ENCODE measurements at regions not wholly inside any gene's neighbourhood (a gene's known extent, or its start where the extent isn't known, plus 50 kb on each side); places are given as distances from the start of the nearest gene placed in this dataset.
"Not testable (repeated sequence)": the region's sequence is repeated elsewhere in the genome, so short reads cannot be mapped to it uniquely, and the experiment has no call there.

- DNase-seq = no peak
- Mint-ChIP-seq H3K36me3 (no peaks in the 10 kb centered on the region), H3K27me3 (no peaks in the 10 kb centered on the region), H3K4me3 (no peak overlapping the region), H3K9me3 (no peaks in the 10 kb centered on the region), H3K27ac (no peak overlapping the region), H3K4me1 (no peaks in the 10 kb centered on the region)
- ATAC-seq (replicated peaks) = no peak
Measured at GRCh38 chr1:96544051-96544830, 177.3 kb upstream of the PTBP2 start.

GRCh38 chr1:96544831-96545221 is 176.8 kb upstream of the PTBP2 start:
- Mint-ChIP-seq H3K36me3 (no peaks in the 10 kb centered on the region), H3K9me3 (no peaks in the 10 kb centered on the region), H3K4me3 (no peak overlapping the region), H3K27me3 (no peaks in the 10 kb centered on the region), H3K27ac (no peak overlapping the region), H3K4me1 (no peaks in the 10 kb centered on the region)
- DNase-seq (no peak), ATAC-seq (replicated peaks) (no peak)

- Mint-ChIP-seq H3K27ac (no peak overlapping the region), H3K4me3 (no peak overlapping the region), H3K27me3 (no peaks in the 10 kb centered on the region), H3K9me3 (no peaks in the 10 kb centered on the region), H3K36me3 (no peaks in the 10 kb centered on the region), H3K4me1 (no peaks in the 10 kb centered on the region)
- DNase-seq (no peak), ATAC-seq (replicated peaks) (no peak)
Measured at GRCh38 chr1:96545935-96546656, 175.5 kb upstream of the PTBP2 start.

- ATAC-seq (replicated peaks) (no peak), DNase-seq (no peak)
- Mint-ChIP-seq H3K27me3 (no peaks in the 10 kb centered on the region), H3K4me3 (no peak overlapping the region), H3K27ac (no peak overlapping the region), H3K4me1 (no peaks in the 10 kb centered on the region), H3K9me3 (no peaks in the 10 kb centered on the region), H3K36me3 (no peaks in the 10 kb centered on the region)
Measured at GRCh38 chr1:96550061-96550460, 171.5 kb upstream of the PTBP2 start.

GRCh38 chr1:96552451-96552850 is 169.1 kb upstream of the PTBP2 start:
- Mint-ChIP-seq H3K9me3 (no peaks in the 10 kb centered on the region), H3K27me3 (no peaks in the 10 kb centered on the region), H3K4me3 (no peak overlapping the region), H3K4me1 (no peaks in the 10 kb centered on the region), H3K27ac (no peak overlapping the region), H3K36me3 (no peaks in the 10 kb centered on the region)
- ATAC-seq (replicated peaks) (no peak), DNase-seq (no peak)

- H3K4me1 Mint-ChIP-seq = no peaks in the 10 kb centered on the region
- no peak overlapping the region for H3K4me3 Mint-ChIP-seq
- H3K9me3 Mint-ChIP-seq = no peaks in the 10 kb centered on the region
- H3K36me3 Mint-ChIP-seq = no peaks in the 10 kb centered on the region
- no peak for DNase-seq
- no peaks in the 10 kb centered on the region for H3K27me3 Mint-ChIP-seq
- H3K27ac Mint-ChIP-seq = no peak overlapping the region
- no peak for ATAC-seq (replicated peaks)
Measured at GRCh38 chr1:96553811-96554210, 167.8 kb upstream of the PTBP2 start.

GRCh38 chr1:96554364-96554763 is 167.2 kb upstream of the PTBP2 start:
- DNase-seq = no peak

GRCh38 chr1:96557336-96557735 is 164.2 kb upstream of the PTBP2 start:
- Mint-ChIP-seq H3K4me3 (no peak overlapping the region), H3K27me3 (no peaks in the 10 kb centered on the region), H3K27ac (no peak overlapping the region), H3K36me3 (no peaks in the 10 kb centered on the region), H3K4me1 (no peaks in the 10 kb centered on the region), H3K9me3 (no peaks in the 10 kb centered on the region)
- no peak for ATAC-seq (replicated peaks)
- DNase-seq = no peak

More at GRCh38 chr1:96554364-96554763, 167.2 kb upstream of the PTBP2 start:
- Mint-ChIP-seq H3K27ac (no peak overlapping the region), H3K9me3 (no peaks in the 10 kb centered on the region), H3K27me3 (no peaks in the 10 kb centered on the region), H3K4me1 (no peaks in the 10 kb centered on the region), H3K36me3 (no peaks in the 10 kb centered on the region), H3K4me3 (no peak overlapping the region)
- ATAC-seq (replicated peaks) = no peak

- Mint-ChIP-seq H3K4me3 (no peak overlapping the region), H3K36me3 (no peaks in the 10 kb centered on the region), H3K27me3 (no peaks in the 10 kb centered on the region), H3K27ac (no peak overlapping the region), H3K4me1 (no peaks in the 10 kb centered on the region), H3K9me3 (no peaks in the 10 kb centered on the region)
- DNase-seq = no peak
- ATAC-seq (replicated peaks) = no peak
Measured at GRCh38 chr1:96558635-96559034, 162.9 kb upstream of the PTBP2 start.

GRCh38 chr1:96559181-96559580 is 162.4 kb upstream of the PTBP2 start:
- no peak for DNase-seq

GRCh38 chr1:96559707-96560596 is 161.6 kb upstream of the PTBP2 start:
- no peak for DNase-seq
- ATAC-seq (replicated peaks) = no peak
- no peak overlapping the region for H3K27ac Mint-ChIP-seq
- no peaks in the 10 kb centered on the region for H3K4me1 Mint-ChIP-seq
- H3K36me3 Mint-ChIP-seq = no peaks in the 10 kb centered on the region
- H3K27me3 Mint-ChIP-seq = no peaks in the 10 kb centered on the region
- H3K4me3 Mint-ChIP-seq = no peak overlapping the region
- H3K9me3 Mint-ChIP-seq = no peaks in the 10 kb centered on the region

More at GRCh38 chr1:96559181-96559580, 162.4 kb upstream of the PTBP2 start:
- ATAC-seq (replicated peaks) = no peak
- Mint-ChIP-seq H3K9me3 (no peaks in the 10 kb centered on the region), H3K4me3 (no peak overlapping the region), H3K36me3 (no peaks in the 10 kb centered on the region), H3K27ac (no peak overlapping the region), H3K4me1 (no peaks in the 10 kb centered on the region), H3K27me3 (no peaks in the 10 kb centered on the region)

GRCh38 chr1:96562094-96562493 is 159.5 kb upstream of the PTBP2 start:
- no peak overlapping the region for H3K4me3 Mint-ChIP-seq
- no peaks in the 10 kb centered on the region for H3K27me3 Mint-ChIP-seq

GRCh38 chr1:96564401-96564800 is 157.2 kb upstream of the PTBP2 start:
- H3K4me3 Mint-ChIP-seq; H3K36me3 Mint-ChIP-seq; H3K9me3 Mint-ChIP-seq; H3K27me3 Mint-ChIP-seq; H3K4me1 Mint-ChIP-seq; H3K27ac Mint-ChIP-seq; DNase-seq; ATAC-seq (replicated peaks): not testable (repeated sequence)

More at GRCh38 chr1:96562094-96562493, 159.5 kb upstream of the PTBP2 start:
- Mint-ChIP-seq H3K4me1 (no peaks in the 10 kb centered on the region), H3K36me3 (no peaks in the 10 kb centered on the region), H3K27ac (no peak overlapping the region), H3K9me3 (no peaks in the 10 kb centered on the region)
- no peak for DNase-seq
- no peak for ATAC-seq (replicated peaks)

GRCh38 chr1:96565546-96565945 is 156.0 kb upstream of the PTBP2 start:
- ATAC-seq (replicated peaks) (no peak), DNase-seq (no peak)
- Mint-ChIP-seq H3K36me3 (no peaks in the 10 kb centered on the region), H3K27ac (no peak overlapping the region), H3K4me1 (no peaks in the 10 kb centered on the region), H3K27me3 (no peaks in the 10 kb centered on the region), H3K9me3 (no peaks in the 10 kb centered on the region), H3K4me3 (no peak overlapping the region)

Measured in stimulated activated naive B cell treated with anti-CD40 and anti-IgM and Interleukin-4, amounts not matched to agents 10 μg/mL and 1 μg/mL and 100 μg/mL, for 72 hours (primary cell).